ENCODE measurements at regions not wholly inside any gene's neighbourhood (a gene's known extent, or its start where the extent isn't known, plus 50 kb on each side); places are given as distances from the start of the nearest gene placed in this dataset.

GRCh38 chr10:1928606-1929005, 191.3 kb upstream of the ADARB2 start:
- no peak for TF ChIP-seq CTCF (IDR thresholded peaks at IDR 0.05)
- TF ChIP-seq POLR2A (IDR thresholded peaks at IDR 0.05) = no peak
